ENCODE measurements at regions not wholly inside any gene's neighbourhood (a gene's known extent, or its start where the extent isn't known, plus 50 kb on each side); places are given as distances from the start of the nearest gene placed in this dataset.

DNA sequence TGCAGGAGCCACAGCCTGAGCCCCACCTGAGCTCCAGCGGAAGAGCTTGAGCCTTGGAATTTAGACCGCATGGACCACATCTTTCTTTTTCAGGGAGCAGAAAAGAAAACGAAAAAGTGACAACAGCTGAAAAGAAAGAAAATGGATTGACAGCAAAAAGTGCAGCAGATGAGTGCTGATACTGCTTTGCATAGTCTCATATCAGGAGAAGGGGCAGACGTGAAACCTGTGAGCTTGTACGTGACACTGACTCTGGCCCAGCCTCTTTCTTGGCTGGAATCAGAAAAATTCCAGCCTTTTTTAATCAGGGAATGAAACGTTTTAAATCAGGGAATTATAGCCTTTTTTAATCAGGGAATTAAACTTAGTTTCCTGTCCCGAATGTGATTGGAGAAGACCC is 1296.5 kb downstream of the TMEM121 start:
- TF ChIP-seq, protein P1, sequence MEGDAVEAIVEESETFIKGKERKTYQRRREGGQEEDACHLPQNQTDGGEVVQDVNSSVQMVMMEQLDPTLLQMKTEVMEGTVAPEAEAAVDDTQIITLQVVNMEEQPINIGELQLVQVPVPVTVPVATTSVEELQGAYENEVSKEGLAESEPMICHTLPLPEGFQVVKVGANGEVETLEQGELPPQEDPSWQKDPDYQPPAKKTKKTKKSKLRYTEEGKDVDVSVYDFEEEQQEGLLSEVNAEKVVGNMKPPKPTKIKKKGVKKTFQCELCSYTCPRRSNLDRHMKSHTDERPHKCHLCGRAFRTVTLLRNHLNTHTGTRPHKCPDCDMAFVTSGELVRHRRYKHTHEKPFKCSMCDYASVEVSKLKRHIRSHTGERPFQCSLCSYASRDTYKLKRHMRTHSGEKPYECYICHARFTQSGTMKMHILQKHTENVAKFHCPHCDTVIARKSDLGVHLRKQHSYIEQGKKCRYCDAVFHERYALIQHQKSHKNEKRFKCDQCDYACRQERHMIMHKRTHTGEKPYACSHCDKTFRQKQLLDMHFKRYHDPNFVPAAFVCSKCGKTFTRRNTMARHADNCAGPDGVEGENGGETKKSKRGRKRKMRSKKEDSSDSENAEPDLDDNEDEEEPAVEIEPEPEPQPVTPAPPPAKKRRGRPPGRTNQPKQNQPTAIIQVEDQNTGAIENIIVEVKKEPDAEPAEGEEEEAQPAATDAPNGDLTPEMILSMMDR (IDR thresholded peaks at IDR 0.05), result no peak
- no peak for TF ChIP-seq POLR2A (IDR thresholded peaks at IDR 0.05)

All from testis (tissue), 2 donors.